ENCODE measurements at regions not wholly inside any gene's neighbourhood (a gene's known extent, or its start where the extent isn't known, plus 50 kb on each side); places are given as distances from the start of the nearest gene placed in this dataset.
"Not testable (repeated sequence)": the region's sequence is repeated elsewhere in the genome, so short reads cannot be mapped to it uniquely, and the experiment has no call there.

GRCh38 chr22:22371031-22371541, 126.5 kb downstream of the VPREB1 start:
- FAIRE-seq, result no peak
- DNase-seq (ENCODE audit: low spot score), result no peak

GRCh38 chr22:22372086-22372485, 127.5 kb downstream of the VPREB1 start:
- FAIRE-seq, result no peak

GRCh38 chr22:22374163-22374562, 129.6 kb downstream of the VPREB1 start:
- DNase-seq (ENCODE audit: low spot score), result no peak

More at GRCh38 chr22:22372086-22372485, 127.5 kb downstream of the VPREB1 start:
- no peak for DNase-seq (ENCODE audit: low spot score)

GRCh38 chr22:22374579-22374978, 130.0 kb downstream of the VPREB1 start:
- FAIRE-seq (no peak), DNase-seq (ENCODE audit: low spot score) (no peak)

More at GRCh38 chr22:22374163-22374562, 129.6 kb downstream of the VPREB1 start:
- FAIRE-seq, result no peak

GRCh38 chr22:22375576-22376351, 131.2 kb downstream of the VPREB1 start:
- FAIRE-seq (no peak), DNase-seq (ENCODE audit: low spot score) (no peak)

- FAIRE-seq (no peak), DNase-seq (ENCODE audit: low spot score) (no peak)
These were observed 131.7 kb downstream of the VPREB1 start for GRCh38 chr22:22376352-22376706.

GRCh38 chr22:22376884-22377283, 131.7 kb downstream of the ZNF280B start:
- FAIRE-seq; DNase-seq (ENCODE audit: low spot score): not testable (repeated sequence)

GRCh38 chr22:22377335-22377734, 131.2 kb downstream of the ZNF280B start:
- DNase-seq (ENCODE audit: low spot score), result no peak
- no peak for FAIRE-seq

- DNase-seq (ENCODE audit: low spot score) (no peak), FAIRE-seq (no peak)
These were observed 129.8 kb downstream of the ZNF280B start for GRCh38 chr22:22378446-22379415.

- FAIRE-seq (no peak), DNase-seq (ENCODE audit: low spot score) (no peak)
These were observed 128.2 kb downstream of the ZNF280B start for GRCh38 chr22:22380098-22381030.

- DNase-seq (ENCODE audit: low spot score); FAIRE-seq: not testable (repeated sequence)
These were observed 127.2 kb downstream of the ZNF280B start for GRCh38 chr22:22381292-22381691.

- DNase-seq (ENCODE audit: low spot score) (no peak), FAIRE-seq (no peak)
These were observed 124.3 kb downstream of the ZNF280B start for GRCh38 chr22:22384267-22384666.

GRCh38 chr22:22384668-22385244, 123.8 kb downstream of the ZNF280B start:
- no peak for DNase-seq (ENCODE audit: low spot score)
- FAIRE-seq, result no peak

GRCh38 chr22:22386602-22387385, 121.7 kb downstream of the ZNF280B start:
- DNase-seq (ENCODE audit: low spot score) (no peak), FAIRE-seq (no peak)

- FAIRE-seq (no peak), DNase-seq (ENCODE audit: low spot score) (no peak)
These were observed 121.2 kb downstream of the ZNF280B start for GRCh38 chr22:22387386-22387736.

GRCh38 chr22:22388090-22388489, 120.5 kb downstream of the ZNF280B start:
- DNase-seq (ENCODE audit: low spot score) (no peak), FAIRE-seq (no peak)

GRCh38 chr22:22388494-22388893, 120.0 kb downstream of the ZNF280B start:
- DNase-seq (ENCODE audit: low spot score) (no peak), FAIRE-seq (no peak)

- FAIRE-seq (no peak), DNase-seq (ENCODE audit: low spot score) (no peak)
These were observed 119.1 kb downstream of the ZNF280B start for GRCh38 chr22:22389467-22389866.

- FAIRE-seq (no peak), DNase-seq (ENCODE audit: low spot score) (no peak)
These were observed 117.6 kb downstream of the ZNF280B start for GRCh38 chr22:22390989-22391388.

GRCh38 chr22:22391543-22391942, 117.0 kb downstream of the ZNF280B start:
- FAIRE-seq, result no peak
- DNase-seq (ENCODE audit: low spot score), result no peak
